Caco-2 (cell line): ENCODE measurements at regions not wholly inside any gene's neighbourhood (a gene's known extent, or its start where the extent isn't known, plus 50 kb on each side); places are given as distances from the start of the nearest gene placed in this dataset.

Experiments
- BruUV-seq: library from RNA; stranded (reverse); fragments of 400-500 nt; replicated peaks from 2 replicates; lab custom pipeline; 2021; lab: Mats Ljungman, UMichigan
- CTCF ChIA-PET: fragments of 300-600 bp; sonication (Branson Sonifier 250); formaldehyde crosslinking; loops from one replicate; lab custom pipeline; 2022; ENCODE audit warnings: antibody characterized with exemption; lab: Charles Lee
- POLR2A ChIA-PET: fragments of 300-600 bp; sonication (Branson Sonifier 250); formaldehyde crosslinking; loops from one replicate; lab custom pipeline; 2022; ENCODE audit warnings: antibody characterized with exemption; lab: Charles Lee
- DNase-seq, 2 experiments: peaks; one replicate each; pipeline versions ENCODE4 v3.0.0 to v3.0.0-alpha.2; 2020 to 2022
- H3K27me3 ChIP-seq: replicated peaks from 2 replicates; pipeline ENCODE4 v1.6.0; 2011; ENCODE audit warnings: low read length; ENCODE audit not compliant: control insufficient read depth, insufficient read depth
- H3K36me3 ChIP-seq: 2 replicates; pipeline ENCODE4 v1.5.1; 2011; ENCODE audit warnings: low read length; ENCODE audit not compliant: control insufficient read depth, insufficient read depth
- H3K4me1 ChIP-seq: fragments of 250-450 bp; sonication (Bioruptor Pico); 2 replicates; pipeline ENCODE4 v1.5.1; 2020; ENCODE audit warnings: mild to moderate bottlenecking
- H3K4me3 ChIP-seq: 2 replicates; pipeline ENCODE4 v1.5.1; 2011; ENCODE audit warnings: low read depth, mild to moderate bottlenecking, control low read depth, low read length
- H3K9me3 ChIP-seq: fragments of 250-450 bp; sonication (Bioruptor Pico); 2 replicates; pipeline ENCODE4 v1.5.1; 2020; ENCODE audit warnings: mild to moderate bottlenecking, moderate library complexity
- H3K27ac Mint-ChIP-seq: one replicate; pipeline ENCODE4 v1.8.0; 2022; ENCODE audit warnings: mixed read lengths; ENCODE audit not compliant: unreplicated experiment
- H3K27me3 Mint-ChIP-seq: one replicate; pipeline ENCODE4 v1.8.0; 2022; ENCODE audit warnings: mixed read lengths; ENCODE audit not compliant: insufficient read depth, unreplicated experiment
- H3K36me3 Mint-ChIP-seq: one replicate; pipeline ENCODE4 v1.8.0; 2022; ENCODE audit warnings: mild to moderate bottlenecking, mixed read lengths; ENCODE audit not compliant: insufficient read depth, unreplicated experiment
- H3K4me1 Mint-ChIP-seq: one replicate; pipeline ENCODE4 v1.8.0; 2022; ENCODE audit warnings: low read depth, mixed read lengths; ENCODE audit not compliant: unreplicated experiment
- H3K4me3 Mint-ChIP-seq: one replicate; pipeline ENCODE4 v1.8.0; 2022; ENCODE audit warnings: mild to moderate bottlenecking, moderate library complexity, mixed read lengths; ENCODE audit not compliant: unreplicated experiment
- H3K9me3 Mint-ChIP-seq: one replicate; pipeline ENCODE4 v1.8.0; 2022; ENCODE audit warnings: mixed read lengths; ENCODE audit not compliant: unreplicated experiment
- intact Hi-C: fragments of 100-400 bp; cut with micrococcal nuclease; formaldehyde crosslinking; loops from one replicate; pipeline ENCODE4 v1.10.0; 2022; ENCODE audit not compliant: unreplicated experiment
- TF ChIP-seq, protein P1 (sequence below), 2 experiments: fragments of 200-600 bp in 1 of 2; IDR thresholded peaks; 1 replicate in 1 of 2; 2 replicates in 1 of 2; pipeline versions ENCODE4 v1.5.1 to v1.8.0; 2011 to 2022; ENCODE audit warnings: antibody characterized with exemption in 1 of 2, control low read depth in 1 of 2, inconsistent platforms in 1 of 2, low read depth in 1 of 2, low read length in 1 of 2, mild to moderate bottlenecking in 1 of 2, moderate library complexity in 1 of 2; ENCODE audit not compliant: insufficient read depth in 1 of 2, severe bottlenecking in 1 of 2, unreplicated experiment in 1 of 2

DNA sequence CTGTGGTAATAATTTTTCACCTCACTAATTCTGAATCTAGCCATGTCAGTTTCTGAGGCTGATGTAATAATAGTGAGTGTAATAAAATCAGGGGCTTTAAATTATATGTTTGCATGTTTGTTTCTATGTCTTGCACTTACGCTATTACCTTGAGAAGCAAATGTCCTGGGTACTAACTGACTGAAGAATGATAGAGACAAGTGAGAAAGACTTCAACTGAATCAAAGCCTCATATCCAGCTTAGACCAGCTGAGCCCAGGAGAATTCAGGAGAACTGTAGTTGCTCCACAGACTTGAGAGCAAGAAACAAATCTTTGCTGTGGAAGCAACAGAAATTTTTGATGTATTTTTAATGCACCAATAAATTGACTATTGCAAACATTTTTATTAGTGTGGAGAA, 162.8 kb downstream of the MANEA start:
- H3K4me1 Mint-ChIP-seq, result no peaks in the 10 kb centered on the region
- intact Hi-C loops, result no loop called here

DNA sequence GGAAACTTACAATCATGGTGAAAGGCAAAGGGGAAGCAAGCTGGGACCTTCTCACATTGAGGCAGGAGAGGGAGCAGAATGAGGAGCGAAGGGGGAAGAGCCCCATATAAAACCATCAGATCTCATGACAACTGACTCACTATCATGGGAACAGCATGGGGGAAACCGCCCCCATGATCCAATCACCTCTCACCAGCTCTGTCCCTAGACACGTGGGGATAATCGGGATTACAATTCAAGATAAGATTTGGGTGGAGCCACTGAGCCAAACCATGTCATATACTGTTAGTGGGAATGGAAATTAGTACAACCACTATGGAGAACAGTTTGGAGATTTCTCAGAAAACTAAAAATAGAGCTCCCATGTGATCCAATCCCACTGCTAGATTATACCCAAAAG, 163.7 kb downstream of the MANEA start:
- Mint-ChIP-seq H3K27ac (no peak overlapping the region), H3K9me3 (peaks cover 7% of the 10 kb centered on the region), H3K36me3 (no peaks in the 10 kb centered on the region), H3K4me3 (no peak overlapping the region), H3K4me1 (no peaks in the 10 kb centered on the region), H3K27me3 (no peaks in the 10 kb centered on the region)
- no peaks in the 10 kb centered on the region for H3K36me3 ChIP-seq
- H3K4me1 ChIP-seq, result no peaks in the 10 kb centered on the region
- ChIA-PET POLR2A (no interaction called here), CTCF (no interaction called here)
- TF ChIP-seq, protein P1, sequence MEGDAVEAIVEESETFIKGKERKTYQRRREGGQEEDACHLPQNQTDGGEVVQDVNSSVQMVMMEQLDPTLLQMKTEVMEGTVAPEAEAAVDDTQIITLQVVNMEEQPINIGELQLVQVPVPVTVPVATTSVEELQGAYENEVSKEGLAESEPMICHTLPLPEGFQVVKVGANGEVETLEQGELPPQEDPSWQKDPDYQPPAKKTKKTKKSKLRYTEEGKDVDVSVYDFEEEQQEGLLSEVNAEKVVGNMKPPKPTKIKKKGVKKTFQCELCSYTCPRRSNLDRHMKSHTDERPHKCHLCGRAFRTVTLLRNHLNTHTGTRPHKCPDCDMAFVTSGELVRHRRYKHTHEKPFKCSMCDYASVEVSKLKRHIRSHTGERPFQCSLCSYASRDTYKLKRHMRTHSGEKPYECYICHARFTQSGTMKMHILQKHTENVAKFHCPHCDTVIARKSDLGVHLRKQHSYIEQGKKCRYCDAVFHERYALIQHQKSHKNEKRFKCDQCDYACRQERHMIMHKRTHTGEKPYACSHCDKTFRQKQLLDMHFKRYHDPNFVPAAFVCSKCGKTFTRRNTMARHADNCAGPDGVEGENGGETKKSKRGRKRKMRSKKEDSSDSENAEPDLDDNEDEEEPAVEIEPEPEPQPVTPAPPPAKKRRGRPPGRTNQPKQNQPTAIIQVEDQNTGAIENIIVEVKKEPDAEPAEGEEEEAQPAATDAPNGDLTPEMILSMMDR (IDR thresholded peaks at IDR 0.05; ENCODE audit: insufficient read depth in 1 of 2, low read depth in 1 of 2, low read length in 1 of 2, severe bottlenecking in 1 of 2, unreplicated experiment in 1 of 2), result no peak
- no peak for DNase-seq
- no peaks in the 10 kb centered on the region for H3K9me3 ChIP-seq
- intact Hi-C loops, result no loop called here
- no peak overlapping the region for H3K4me3 ChIP-seq
- BruUV-seq, result no TSS peak
- no peaks in the 10 kb centered on the region for H3K27me3 ChIP-seq

More for the DNA sequence above, 162.8 kb downstream of the MANEA start:
- no peaks in the 10 kb centered on the region for H3K27me3 ChIP-seq
- H3K36me3 Mint-ChIP-seq, result no peaks in the 10 kb centered on the region
- CTCF ChIA-PET, result no interaction called here
- H3K4me1 ChIP-seq, result no peaks in the 10 kb centered on the region
- no TSS peak for BruUV-seq
- H3K9me3 Mint-ChIP-seq, result peaks cover 7% of the 10 kb centered on the region
- POLR2A ChIA-PET, result no interaction called here
- TF ChIP-seq, protein P1 (IDR thresholded peaks at IDR 0.05; ENCODE audit: insufficient read depth in 1 of 2, low read depth in 1 of 2, low read length in 1 of 2, severe bottlenecking in 1 of 2, unreplicated experiment in 1 of 2), result no peak
- H3K4me3 Mint-ChIP-seq, result no peak overlapping the region
- no peak overlapping the region for H3K4me3 ChIP-seq
- no peak overlapping the region for H3K27ac Mint-ChIP-seq
- no peaks in the 10 kb centered on the region for H3K27me3 Mint-ChIP-seq
- DNase-seq, result no peak
- no peaks in the 10 kb centered on the region for H3K9me3 ChIP-seq
- H3K36me3 ChIP-seq, result no peaks in the 10 kb centered on the region

- no peaks in the 10 kb centered on the region for H3K27me3 ChIP-seq
- DNase-seq, result no peak
- CTCF ChIA-PET, result no interaction called here
- Mint-ChIP-seq H3K4me3 (no peak overlapping the region), H3K9me3 (no peaks in the 10 kb centered on the region), H3K4me1 (no peaks in the 10 kb centered on the region), H3K36me3 (no peaks in the 10 kb centered on the region), H3K27me3 (no peaks in the 10 kb centered on the region), H3K27ac (no peak overlapping the region)
- no peaks in the 10 kb centered on the region for H3K4me1 ChIP-seq
- TF ChIP-seq, protein P1 (IDR thresholded peaks at IDR 0.05; ENCODE audit: insufficient read depth in 1 of 2, low read depth in 1 of 2, low read length in 1 of 2, severe bottlenecking in 1 of 2, unreplicated experiment in 1 of 2), result no peak
- no peaks in the 10 kb centered on the region for H3K9me3 ChIP-seq
- no peaks in the 10 kb centered on the region for H3K36me3 ChIP-seq
- intact Hi-C loops, result no loop called here
- POLR2A ChIA-PET, result no interaction called here
- no TSS peak for BruUV-seq
- no peak overlapping the region for H3K4me3 ChIP-seq
Measured at GRCh38 chr6:95742767-95743289, 165.5 kb downstream of the MANEA start.
